PC-9 (cell line): ENCODE measurements at regions not wholly inside any gene's neighbourhood (a gene's known extent, or its start where the extent isn't known, plus 50 kb on each side); places are given as distances from the start of the nearest gene placed in this dataset.
"Not testable (repeated sequence)": the region's sequence is repeated elsewhere in the genome, so short reads cannot be mapped to it uniquely, and the experiment has no call there.

Experiments
- EZH2 ChIP-seq: fragments of 200-600 bp; sonication (generic); IDR thresholded peaks from 2 replicates; pipeline ENCODE4 v1.8.0; 2017; ENCODE audit warnings: antibody characterized with exemption, low read depth
- TF ChIP-seq, protein P1 (sequence below): fragments of 200-600 bp; sonication (generic); conservative IDR thresholded peaks from 2 replicates; pipeline ENCODE4 v1.6.1; 2017; ENCODE audit warnings: mixed run types, antibody characterized with exemption, mild to moderate bottlenecking, moderate library complexity

DNA sequence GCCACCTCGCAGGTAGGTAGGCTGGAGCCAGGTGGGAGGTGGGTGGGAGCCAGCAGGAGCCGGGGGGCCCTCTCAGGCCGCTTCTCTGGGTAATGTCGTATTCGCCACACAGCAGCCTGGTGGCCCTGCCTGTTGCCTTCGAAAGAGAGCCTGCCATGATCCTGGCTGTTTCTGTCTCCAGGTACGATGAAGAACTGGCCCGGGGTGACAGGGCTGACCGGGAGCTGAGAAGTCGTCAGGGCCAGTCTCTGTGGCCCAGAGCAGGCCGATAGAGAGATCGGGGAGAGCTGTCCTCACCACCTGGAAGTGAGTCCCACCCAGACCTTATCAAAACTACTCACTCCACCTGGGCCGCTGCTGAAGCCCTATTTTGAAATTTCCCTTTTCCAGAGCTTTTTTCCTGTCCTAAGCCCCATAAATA lies 123.9 kb upstream of the TPTE start:
- not testable (repeated sequence) for TF ChIP-seq EZH2
- TF ChIP-seq, protein P1, sequence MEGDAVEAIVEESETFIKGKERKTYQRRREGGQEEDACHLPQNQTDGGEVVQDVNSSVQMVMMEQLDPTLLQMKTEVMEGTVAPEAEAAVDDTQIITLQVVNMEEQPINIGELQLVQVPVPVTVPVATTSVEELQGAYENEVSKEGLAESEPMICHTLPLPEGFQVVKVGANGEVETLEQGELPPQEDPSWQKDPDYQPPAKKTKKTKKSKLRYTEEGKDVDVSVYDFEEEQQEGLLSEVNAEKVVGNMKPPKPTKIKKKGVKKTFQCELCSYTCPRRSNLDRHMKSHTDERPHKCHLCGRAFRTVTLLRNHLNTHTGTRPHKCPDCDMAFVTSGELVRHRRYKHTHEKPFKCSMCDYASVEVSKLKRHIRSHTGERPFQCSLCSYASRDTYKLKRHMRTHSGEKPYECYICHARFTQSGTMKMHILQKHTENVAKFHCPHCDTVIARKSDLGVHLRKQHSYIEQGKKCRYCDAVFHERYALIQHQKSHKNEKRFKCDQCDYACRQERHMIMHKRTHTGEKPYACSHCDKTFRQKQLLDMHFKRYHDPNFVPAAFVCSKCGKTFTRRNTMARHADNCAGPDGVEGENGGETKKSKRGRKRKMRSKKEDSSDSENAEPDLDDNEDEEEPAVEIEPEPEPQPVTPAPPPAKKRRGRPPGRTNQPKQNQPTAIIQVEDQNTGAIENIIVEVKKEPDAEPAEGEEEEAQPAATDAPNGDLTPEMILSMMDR, result not testable (repeated sequence)
